ENCODE measurements at regions not wholly inside any gene's neighbourhood (a gene's known extent, or its start where the extent isn't known, plus 50 kb on each side); places are given as distances from the start of the nearest gene placed in this dataset.

DNA sequence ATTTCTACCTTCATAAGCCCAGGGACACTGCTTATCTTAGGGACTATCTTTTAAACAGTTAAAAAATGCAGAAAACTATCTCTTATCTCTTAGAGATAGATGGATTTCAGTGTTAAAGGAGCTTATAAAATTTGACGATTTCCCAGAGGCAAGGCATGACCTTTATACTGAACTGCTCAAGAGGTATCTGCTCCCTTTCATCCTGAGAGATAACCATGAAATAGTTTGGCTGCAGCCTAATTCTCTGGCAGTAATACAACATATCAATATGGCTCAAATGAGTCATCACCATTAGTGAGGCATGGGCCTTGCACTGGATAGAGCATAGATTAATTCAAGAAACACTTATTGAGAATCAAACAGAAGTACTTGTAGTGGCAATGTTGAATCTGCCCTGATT lies 348.2 kb upstream of the GRIA3 start:
- Histone ChIP-seq H2AFZ (ENCODE audit: control insufficient read depth, low read length) (no peak overlapping the region), H3K27me3 (ENCODE audit: control insufficient read depth, extremely low read depth, insufficient read depth, low read length) (no peaks in the 10 kb centered on the region), H3K9ac (ENCODE audit: control insufficient read depth, extremely low read depth, insufficient read depth, low read length) (no peak overlapping the region), H3K27ac (ENCODE audit: control insufficient read depth, insufficient read depth, low read length) (no peak overlapping the region), H4K20me1 (ENCODE audit: control insufficient read depth, extremely low read depth, insufficient read depth, low read length) (no peaks in the 10 kb centered on the region), H3K9me3 (ENCODE audit: control insufficient read depth, low read depth, low read length) (no peaks in the 10 kb centered on the region), H3K4me1 (ENCODE audit: control insufficient read depth, extremely low read depth, insufficient read depth, low read length) (no peaks in the 10 kb centered on the region), H3K9me1 (ENCODE audit: control insufficient read depth, extremely low read depth, insufficient read depth, low read length) (no peaks in the 10 kb centered on the region), H3K4me3 (ENCODE audit: control insufficient read depth in 2 of 3, extremely low read depth in 1 of 3, insufficient read depth in 2 of 3, low read depth in 1 of 3, low read length in 3 of 3) (no peak overlapping the region), H3K79me2 (ENCODE audit: control insufficient read depth, insufficient read depth, low read length) (no peaks in the 10 kb centered on the region), H3K4me2 (ENCODE audit: control insufficient read depth, extremely low read depth, insufficient read depth, low read depth, low read length) (no peak overlapping the region), H3K36me3 (ENCODE audit: control insufficient read depth in 2 of 2, extremely low read depth in 1 of 2, insufficient read depth in 2 of 2, low read length in 2 of 2) (no peaks in the 10 kb centered on the region)
- no peak for DNase-seq (ENCODE audit: low read depth, low spot score)
- dilution Hi-C loops (cut with MboI; ENCODE audit: extremely low pct_ligation_motif_present, low sequenced_read_pairs) = no loop called here
- TF ChIP-seq, protein P1, sequence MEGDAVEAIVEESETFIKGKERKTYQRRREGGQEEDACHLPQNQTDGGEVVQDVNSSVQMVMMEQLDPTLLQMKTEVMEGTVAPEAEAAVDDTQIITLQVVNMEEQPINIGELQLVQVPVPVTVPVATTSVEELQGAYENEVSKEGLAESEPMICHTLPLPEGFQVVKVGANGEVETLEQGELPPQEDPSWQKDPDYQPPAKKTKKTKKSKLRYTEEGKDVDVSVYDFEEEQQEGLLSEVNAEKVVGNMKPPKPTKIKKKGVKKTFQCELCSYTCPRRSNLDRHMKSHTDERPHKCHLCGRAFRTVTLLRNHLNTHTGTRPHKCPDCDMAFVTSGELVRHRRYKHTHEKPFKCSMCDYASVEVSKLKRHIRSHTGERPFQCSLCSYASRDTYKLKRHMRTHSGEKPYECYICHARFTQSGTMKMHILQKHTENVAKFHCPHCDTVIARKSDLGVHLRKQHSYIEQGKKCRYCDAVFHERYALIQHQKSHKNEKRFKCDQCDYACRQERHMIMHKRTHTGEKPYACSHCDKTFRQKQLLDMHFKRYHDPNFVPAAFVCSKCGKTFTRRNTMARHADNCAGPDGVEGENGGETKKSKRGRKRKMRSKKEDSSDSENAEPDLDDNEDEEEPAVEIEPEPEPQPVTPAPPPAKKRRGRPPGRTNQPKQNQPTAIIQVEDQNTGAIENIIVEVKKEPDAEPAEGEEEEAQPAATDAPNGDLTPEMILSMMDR (optimal IDR thresholded peaks at IDR 0.05 in 1 of 3, IDR thresholded peaks at IDR 0.05 in 1 of 3, conservative IDR thresholded peaks at IDR 0.05 in 1 of 3; ENCODE audit: extremely low read depth in 1 of 3, insufficient read depth in 2 of 3, low read length in 3 of 3) = no peak
- no peak for TF ChIP-seq EZH2 (IDR thresholded peaks at IDR 0.05; ENCODE audit: low read length)
- FAIRE-seq = no peak

DNA sequence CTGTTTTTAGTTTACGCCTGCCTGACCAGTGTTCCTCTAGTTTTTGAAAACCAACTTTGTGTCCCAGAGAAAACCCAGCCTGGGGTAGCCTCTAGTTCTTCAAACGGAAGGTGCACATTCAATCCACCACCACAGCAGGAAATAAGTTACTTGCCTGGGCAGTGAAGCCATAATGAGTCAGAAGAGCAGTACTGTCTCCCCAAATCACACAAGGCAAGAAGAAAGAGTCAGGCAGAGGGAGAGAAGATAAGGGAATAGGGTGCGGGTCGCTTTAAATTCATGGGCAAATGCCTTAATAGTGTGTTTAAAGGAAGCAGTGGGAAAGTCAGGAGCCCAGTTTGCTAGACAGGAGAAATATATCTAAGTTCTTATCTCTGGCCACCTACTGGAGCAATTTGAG lies 333.8 kb upstream of the GRIA3 start:
- H3K4me2 ChIP-seq (ENCODE audit: control insufficient read depth, extremely low read depth, insufficient read depth, low read depth, low read length) = no peak overlapping the region
- no peaks in the 10 kb centered on the region for H3K27me3 ChIP-seq (ENCODE audit: control insufficient read depth, extremely low read depth, insufficient read depth, low read length)
- TF ChIP-seq, protein P1 (optimal IDR thresholded peaks at IDR 0.05 in 1 of 3, IDR thresholded peaks at IDR 0.05 in 1 of 3, conservative IDR thresholded peaks at IDR 0.05 in 1 of 3; ENCODE audit: extremely low read depth in 1 of 3, insufficient read depth in 2 of 3, low read length in 3 of 3) = no peak
- no peak for TF ChIP-seq EZH2 (IDR thresholded peaks at IDR 0.05; ENCODE audit: low read length)
- peaks cover 4% of the 10 kb centered on the region for H3K4me1 ChIP-seq (ENCODE audit: control insufficient read depth, extremely low read depth, insufficient read depth, low read length)
- H3K36me3 ChIP-seq (ENCODE audit: control insufficient read depth in 2 of 2, extremely low read depth in 1 of 2, insufficient read depth in 2 of 2, low read length in 2 of 2) = no peaks in the 10 kb centered on the region
- dilution Hi-C loops (cut with MboI; ENCODE audit: extremely low pct_ligation_motif_present, low sequenced_read_pairs) = no loop called here
- H3K4me3 ChIP-seq (ENCODE audit: control insufficient read depth in 2 of 3, extremely low read depth in 1 of 3, insufficient read depth in 2 of 3, low read depth in 1 of 3, low read length in 3 of 3) = no peak overlapping the region
- H2AFZ ChIP-seq (ENCODE audit: control insufficient read depth, low read length) = no peak overlapping the region
- no peak overlapping the region for H3K9ac ChIP-seq (ENCODE audit: control insufficient read depth, extremely low read depth, insufficient read depth, low read length)
- no peak overlapping the region for H3K27ac ChIP-seq (ENCODE audit: control insufficient read depth, insufficient read depth, low read length)
- H3K79me2 ChIP-seq (ENCODE audit: control insufficient read depth, insufficient read depth, low read length) = no peaks in the 10 kb centered on the region
- FAIRE-seq (no peak), DNase-seq (ENCODE audit: low read depth, low spot score) (no peak)
- no peaks in the 10 kb centered on the region for H3K9me3 ChIP-seq (ENCODE audit: control insufficient read depth, low read depth, low read length)
- no peaks in the 10 kb centered on the region for H4K20me1 ChIP-seq (ENCODE audit: control insufficient read depth, extremely low read depth, insufficient read depth, low read length)
- no peaks in the 10 kb centered on the region for H3K9me1 ChIP-seq (ENCODE audit: control insufficient read depth, extremely low read depth, insufficient read depth, low read length)

All from keratinocyte (primary cell).